ENCODE measurements at regions not wholly inside any gene's neighbourhood (a gene's known extent, or its start where the extent isn't known, plus 50 kb on each side); places are given as distances from the start of the nearest gene placed in this dataset.

DNA sequence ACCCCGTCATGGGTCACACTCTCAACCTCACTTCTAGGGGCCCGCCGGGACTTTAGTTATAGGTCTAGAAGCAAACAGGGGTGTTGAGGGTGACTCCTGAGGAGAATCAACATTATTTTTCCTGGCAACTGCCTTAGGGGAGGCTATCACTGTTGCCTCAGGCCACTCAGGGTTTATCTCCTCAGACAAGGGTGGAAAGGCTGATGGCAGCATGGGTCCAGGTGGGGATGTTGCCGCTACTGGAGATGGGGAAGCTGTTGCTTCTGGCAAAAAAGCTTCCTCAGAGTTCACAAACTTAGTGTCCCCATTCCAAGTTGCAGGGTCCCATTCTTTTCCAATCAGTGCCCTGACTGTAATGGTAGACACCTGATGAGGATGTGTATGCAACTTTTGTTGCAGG is 467.4 kb upstream of the RGS6 start:
- Mint-ChIP-seq H3K4me1 (ENCODE audit: low read depth) (peaks cover 5% of the 10 kb centered on the region), H3K36me3 (ENCODE audit: low read depth) (peaks cover 21% of the 10 kb centered on the region), H3K27ac (no peak overlapping the region), H3K27me3 (ENCODE audit: low read depth) (no peaks in the 10 kb centered on the region), H3K9me3 (peaks cover 3% of the 10 kb centered on the region), H3K4me3 (no peak overlapping the region)
- DNase-seq = no peak
- intact Hi-C loops (cut with micrococcal nuclease) = no loop called here
- CTCF ChIA-PET = no interaction called here

- Mint-ChIP-seq H3K4me3 (no peak overlapping the region), H3K36me3 (ENCODE audit: low read depth) (peaks cover 19% of the 10 kb centered on the region), H3K4me1 (ENCODE audit: low read depth) (peaks cover 8% of the 10 kb centered on the region), H3K27me3 (ENCODE audit: low read depth) (no peaks in the 10 kb centered on the region), H3K27ac (no peak overlapping the region), H3K9me3 (peaks cover 3% of the 10 kb centered on the region)
- intact Hi-C loops (cut with micrococcal nuclease) = no loop called here
- DNase-seq = no peak
- CTCF ChIA-PET = no interaction called here
Observed at GRCh38 chr14:71465316-71465715, 466.9 kb upstream of the RGS6 start.

- no peak overlapping the region for H3K4me3 Mint-ChIP-seq
- intact Hi-C loops (cut with micrococcal nuclease) = no loop called here
- no peak for DNase-seq
- CTCF ChIA-PET = no interaction called here
- H3K27me3 Mint-ChIP-seq (ENCODE audit: low read depth) = no peaks in the 10 kb centered on the region
- H3K36me3 Mint-ChIP-seq (ENCODE audit: low read depth) = peaks cover 17% of the 10 kb centered on the region
- H3K4me1 Mint-ChIP-seq (ENCODE audit: low read depth) = peaks cover 8% of the 10 kb centered on the region
- H3K27ac Mint-ChIP-seq = no peak overlapping the region
- H3K9me3 Mint-ChIP-seq = peaks cover 3% of the 10 kb centered on the region
Observed at GRCh38 chr14:71466251-71466650, 466.0 kb upstream of the RGS6 start.

- Mint-ChIP-seq H3K4me1 (ENCODE audit: low read depth) (peaks cover 13% of the 10 kb centered on the region), H3K4me3 (no peak overlapping the region), H3K9me3 (peaks cover 3% of the 10 kb centered on the region), H3K36me3 (ENCODE audit: low read depth) (peaks cover 11% of the 10 kb centered on the region), H3K27me3 (ENCODE audit: low read depth) (no peaks in the 10 kb centered on the region), H3K27ac (no peak overlapping the region)
- intact Hi-C loops (cut with micrococcal nuclease) = no loop called here
- no peak for DNase-seq
- CTCF ChIA-PET = no interaction called here
Observed at GRCh38 chr14:71466946-71467345, 465.3 kb upstream of the RGS6 start.

DNA sequence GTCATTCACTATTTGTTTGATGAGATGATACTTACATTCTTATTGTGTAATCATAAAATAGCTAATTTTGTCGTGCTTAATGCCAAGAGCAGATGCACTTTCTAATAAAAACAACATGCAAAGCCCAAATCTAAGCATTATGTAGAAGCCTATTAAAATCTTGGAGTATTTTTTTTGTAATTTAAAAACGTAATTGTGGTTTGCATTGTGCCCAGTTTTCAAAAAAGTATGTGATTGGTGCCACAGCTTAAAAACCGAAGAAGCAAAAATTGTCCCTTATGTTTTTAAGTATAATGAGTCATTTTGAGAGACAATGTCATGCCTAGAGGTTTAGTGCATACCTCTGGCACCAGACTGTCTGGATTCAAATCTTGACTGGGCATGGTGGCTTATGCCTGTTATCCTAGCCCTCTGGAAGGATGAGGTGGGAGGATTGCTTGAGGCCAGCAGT is 464.8 kb upstream of the RGS6 start:
- H3K9me3 Mint-ChIP-seq = peaks cover 3% of the 10 kb centered on the region
- no peak for DNase-seq
- CTCF ChIA-PET = no interaction called here
- H3K4me3 Mint-ChIP-seq = no peak overlapping the region
- no peaks in the 10 kb centered on the region for H3K27me3 Mint-ChIP-seq (ENCODE audit: low read depth)
- peaks cover 10% of the 10 kb centered on the region for H3K36me3 Mint-ChIP-seq (ENCODE audit: low read depth)
- intact Hi-C loops (cut with micrococcal nuclease) = no loop called here
- H3K27ac Mint-ChIP-seq = no peak overlapping the region
- peaks cover 16% of the 10 kb centered on the region for H3K4me1 Mint-ChIP-seq (ENCODE audit: low read depth)

DNA sequence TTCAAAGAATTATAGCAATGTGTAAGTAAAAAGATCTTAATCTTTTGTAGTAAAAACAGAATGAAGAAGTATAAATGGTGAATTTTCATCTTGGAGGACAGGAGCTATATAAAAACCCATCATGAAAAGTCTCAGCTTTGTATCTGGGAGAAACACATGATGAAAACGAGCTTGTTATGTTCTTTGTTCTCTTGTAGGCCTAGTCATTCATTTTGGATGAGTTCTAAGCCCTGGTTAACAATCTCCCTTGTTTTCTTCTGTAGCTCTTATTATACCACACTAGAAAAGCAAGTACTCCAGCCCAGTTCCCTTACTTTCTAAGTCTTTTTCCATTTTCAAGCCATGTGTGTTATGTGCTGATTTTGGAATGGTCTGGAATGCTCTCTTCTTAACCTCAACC is 463.5 kb upstream of the RGS6 start:
- peaks cover 3% of the 10 kb centered on the region for H3K9me3 Mint-ChIP-seq
- intact Hi-C loops (cut with micrococcal nuclease) = no loop called here

DNA sequence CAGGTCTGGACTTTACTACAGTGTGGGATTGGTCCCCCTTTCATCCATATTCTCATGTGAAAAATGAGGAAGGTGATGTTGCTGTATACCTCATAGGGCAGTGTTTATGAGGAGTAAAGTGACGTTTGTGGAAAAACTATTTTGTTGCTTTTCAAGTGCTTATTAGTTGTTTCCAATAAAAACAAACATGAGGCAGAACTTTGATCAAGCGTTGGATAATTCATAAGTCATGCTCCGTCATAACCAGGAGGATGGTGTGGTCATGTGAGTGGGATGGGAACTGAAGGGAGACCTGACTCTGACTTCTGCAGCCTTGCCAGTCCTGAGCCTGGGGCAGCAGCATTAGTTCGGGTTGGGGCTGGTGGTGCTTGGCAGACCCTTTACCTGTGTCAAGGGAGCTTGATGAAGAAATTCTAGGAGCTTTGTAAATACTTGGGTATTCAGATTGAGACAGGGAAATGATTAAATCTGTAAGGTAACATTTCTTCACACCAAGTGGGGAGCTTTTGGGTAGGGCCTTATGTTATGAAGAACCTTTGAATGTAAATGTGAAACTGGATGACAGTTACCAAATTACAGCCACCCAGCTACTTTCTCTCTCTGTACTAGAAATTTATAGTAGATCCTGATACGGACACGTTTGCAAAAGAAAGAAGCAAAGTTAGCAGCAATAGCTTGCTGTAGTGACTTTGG is 462.4 kb upstream of the RGS6 start:
- no peak overlapping the region for H3K4me3 Mint-ChIP-seq
- CTCF ChIA-PET = interaction anchor here (0.9 to 1.0 kb wide), 3 partner anchors 21 to 59 kb away, joined by 3 to 5 read pairs (median 3); no protein-coding TSS in a partner anchor
- DNase-seq = no peak
- H3K27ac Mint-ChIP-seq = no peak overlapping the region
- intact Hi-C loops (cut with micrococcal nuclease) = loop anchor here (5.0 kb wide), 1 partner anchor 147 kb away; the partner anchor contains the start of gene SIPA1L1
- peaks cover 27% of the 10 kb centered on the region for H3K4me1 Mint-ChIP-seq (ENCODE audit: low read depth)
- H3K27me3 Mint-ChIP-seq (ENCODE audit: low read depth) = no peaks in the 10 kb centered on the region
- peaks cover 8% of the 10 kb centered on the region for H3K36me3 Mint-ChIP-seq (ENCODE audit: low read depth)
- H3K9me3 Mint-ChIP-seq = peaks cover 3% of the 10 kb centered on the region

More for the DNA sequence above, 463.5 kb upstream of the RGS6 start:
- CTCF ChIA-PET = interaction anchor here (0.7 to 1.0 kb wide), 3 partner anchors 22 to 231 kb away, joined by 3 to 5 read pairs (median 3); no protein-coding TSS in a partner anchor
- DNase-seq = no peak
- peaks cover 8% of the 10 kb centered on the region for H3K36me3 Mint-ChIP-seq (ENCODE audit: low read depth)
- H3K4me1 Mint-ChIP-seq (ENCODE audit: low read depth) = peaks cover 24% of the 10 kb centered on the region
- no peaks in the 10 kb centered on the region for H3K27me3 Mint-ChIP-seq (ENCODE audit: low read depth)
- H3K4me3 Mint-ChIP-seq = no peak overlapping the region
- no peak overlapping the region for H3K27ac Mint-ChIP-seq

- DNase-seq = no peak
- intact Hi-C loops (cut with micrococcal nuclease) = loop anchor here (1.0 to 5.0 kb wide), 2 partner anchors 84 to 149 kb away; partner anchors contain the start of gene SIPA1L1
- H3K27me3 Mint-ChIP-seq (ENCODE audit: low read depth) = no peaks in the 10 kb centered on the region
- CTCF ChIA-PET = interaction anchor here (0.6 to 1.1 kb wide), 3 partner anchors 27 to 319 kb away, joined by 3 read pairs; no protein-coding TSS in a partner anchor
- no peak overlapping the region for H3K27ac Mint-ChIP-seq
- peaks cover 40% of the 10 kb centered on the region for H3K4me1 Mint-ChIP-seq (ENCODE audit: low read depth)
- no peak overlapping the region for H3K4me3 Mint-ChIP-seq
- H3K36me3 Mint-ChIP-seq (ENCODE audit: low read depth) = peaks cover 5% of the 10 kb centered on the region
- H3K9me3 Mint-ChIP-seq = peaks cover 3% of the 10 kb centered on the region
Observed at GRCh38 chr14:71471634-71472355, 460.4 kb upstream of the RGS6 start.

DNA sequence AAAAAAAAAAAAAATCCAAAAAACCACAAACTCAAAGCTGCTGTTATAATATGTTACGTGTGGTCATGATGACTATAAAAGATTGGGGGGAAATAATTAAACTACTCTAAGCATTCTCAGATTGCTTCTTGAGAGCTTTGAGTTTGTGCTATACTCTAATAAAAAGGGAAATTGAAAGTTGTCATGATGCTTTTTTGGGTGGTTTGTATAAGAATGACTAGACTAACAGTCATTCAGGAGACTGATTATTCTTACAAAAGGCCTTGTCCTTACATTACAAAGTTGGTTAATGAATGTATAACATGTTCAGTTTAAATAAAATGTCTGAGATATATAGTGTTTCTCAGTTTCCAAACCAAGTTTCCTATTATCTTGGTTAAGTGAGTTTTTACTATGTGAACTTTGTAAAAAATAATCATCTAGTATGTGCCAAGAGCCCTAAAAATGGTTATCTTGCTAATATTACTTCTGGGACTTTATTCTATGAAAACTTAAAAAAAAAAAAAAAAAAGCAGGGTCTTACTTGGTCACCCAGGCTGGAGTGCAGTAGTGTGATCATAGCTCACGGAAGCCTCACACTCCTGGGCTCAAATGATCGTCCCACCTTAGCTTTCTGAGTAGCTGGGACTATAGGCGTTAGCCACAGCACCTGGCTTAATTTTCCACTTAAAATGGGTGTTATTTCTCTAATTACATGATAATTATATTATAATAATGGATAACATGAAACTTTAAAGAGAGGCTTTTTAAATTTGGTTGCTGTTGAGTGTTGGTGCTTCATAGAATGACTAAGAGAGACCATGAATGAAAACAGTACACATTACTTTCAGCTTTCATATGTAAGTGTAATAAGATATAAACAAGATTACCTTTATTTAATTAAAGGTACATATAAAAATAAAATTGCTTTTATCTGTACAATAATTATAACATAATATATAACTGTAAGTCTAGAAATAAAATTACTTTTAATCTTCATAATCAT is 459.6 kb upstream of the RGS6 start:
- Mint-ChIP-seq H3K4me3 (no peak overlapping the region), H3K9me3 (peaks cover 3% of the 10 kb centered on the region), H3K36me3 (ENCODE audit: low read depth) (peaks cover 6% of the 10 kb centered on the region), H3K27me3 (ENCODE audit: low read depth) (no peaks in the 10 kb centered on the region), H3K4me1 (ENCODE audit: low read depth) (peaks cover 45% of the 10 kb centered on the region), H3K27ac (no peak overlapping the region)
- intact Hi-C loops (cut with micrococcal nuclease) = loop anchor here (1.0 to 5.0 kb wide), 2 partner anchors 83 to 150 kb away; partner anchors contain the start of gene SIPA1L1
- no peak for DNase-seq
- CTCF ChIA-PET = interaction anchor here (0.6 to 1.1 kb wide), 3 partner anchors 28 to 320 kb away, joined by 3 read pairs; no protein-coding TSS in a partner anchor

- Mint-ChIP-seq H3K36me3 (ENCODE audit: low read depth) (peaks cover 1% of the 10 kb centered on the region), H3K4me3 (no peak overlapping the region), H3K9me3 (no peaks in the 10 kb centered on the region), H3K27me3 (ENCODE audit: low read depth) (no peaks in the 10 kb centered on the region), H3K4me1 (ENCODE audit: low read depth) (peaks cover 54% of the 10 kb centered on the region), H3K27ac (no peak overlapping the region)
- no peak for DNase-seq
- CTCF ChIA-PET = interaction anchor here (0.9 kb wide), 1 partner anchor 70 kb away, joined by 3 read pairs; no protein-coding TSS in a partner anchor
- intact Hi-C loops (cut with micrococcal nuclease) = loop anchor here (5.0 kb wide), 1 partner anchor 152 kb away; the partner anchor contains the start of gene SIPA1L1
Observed at GRCh38 chr14:71473843-71474242, 458.4 kb upstream of the RGS6 start.

GRCh38 chr14:71474301-71475265 is 457.6 kb upstream of the RGS6 start:
- no peak overlapping the region for H3K27ac Mint-ChIP-seq
- H3K36me3 Mint-ChIP-seq (ENCODE audit: low read depth) = peaks cover 1% of the 10 kb centered on the region
- CTCF ChIA-PET = interaction anchor here (0.9 to 1.0 kb wide), 2 partner anchors 71 to 141 kb away, joined by 3 read pairs; no protein-coding TSS in a partner anchor
- no peak for DNase-seq
- peaks cover 56% of the 10 kb centered on the region for H3K4me1 Mint-ChIP-seq (ENCODE audit: low read depth)
- intact Hi-C loops (cut with micrococcal nuclease) = loop anchor here (5.0 kb wide), 1 partner anchor 152 kb away; the partner anchor contains the start of gene SIPA1L1
- H3K4me3 Mint-ChIP-seq = no peak overlapping the region
- no peaks in the 10 kb centered on the region for H3K9me3 Mint-ChIP-seq
- H3K27me3 Mint-ChIP-seq (ENCODE audit: low read depth) = no peaks in the 10 kb centered on the region
